Endothelial cell of umbilical vein (primary cell): ENCODE measurements at regions not wholly inside any gene's neighbourhood (a gene's known extent, or its start where the extent isn't known, plus 50 kb on each side); places are given as distances from the start of the nearest gene placed in this dataset.

Experiments
- BruUV-seq: library from RNA; stranded (reverse); fragments of 400-500 nt; replicated peaks from 2 replicates; lab custom pipeline; 2021; lab: Mats Ljungman, UMichigan
- CTCF ChIA-PET: fragments of 300-600, 350-600 bp; sonication (Branson Sonifier 250); formaldehyde crosslinking; loops from one replicate; lab custom pipeline; 2021; ENCODE audit warnings: antibody characterized with exemption, inconsistent platforms; lab: Charles Lee
- POLR2A ChIA-PET: fragments of 300-600, 350-600 bp; sonication (Branson Sonifier 250); formaldehyde crosslinking; loops from one replicate; lab custom pipeline; 2021; ENCODE audit warnings: antibody characterized with exemption, inconsistent platforms; lab: Charles Lee
- DNase-seq: peaks from one replicate; pipeline ENCODE4 v3.0.0-alpha.2; 2011; ENCODE audit warnings: low read depth, low spot score
- FAIRE-seq: peaks from 2 replicates; lab custom pipeline; 2011; peaks lifted over from hg19 to GRCh38; lab: Jason Lieb, UNC
- H2AFZ ChIP-seq: 2 replicates; pipeline ENCODE4 v1.6.0; 2012; ENCODE audit warnings: low read depth, low read length, control low read depth, inconsistent platforms
- H3K27ac ChIP-seq: 2 replicates; pipeline ENCODE4 v1.5.1; 2011; ENCODE audit warnings: low read depth, mild to moderate bottlenecking, control low read depth, low read length, moderate library complexity; ENCODE audit not compliant: insufficient read depth
- H3K27me3 ChIP-seq, 2 experiments: 2 replicates each; pipeline versions ENCODE4 v1.6.0 to v1.6.1; 2011; ENCODE audit warnings: low read length in 2 of 2, mixed read lengths in 1 of 2; ENCODE audit not compliant: control insufficient read depth in 2 of 2, insufficient read depth in 2 of 2
- H3K36me3 ChIP-seq, 2 experiments: 2 replicates in 1 of 2; 3 replicates in 1 of 2; pipeline ENCODE4 v1.5.1; 2011; ENCODE audit warnings: low read length in 2 of 2, mild to moderate bottlenecking in 1 of 2, moderate library complexity in 1 of 2; ENCODE audit not compliant: control insufficient read depth in 2 of 2, insufficient read depth in 2 of 2; ENCODE audit errors: extremely low read depth in 1 of 2
- H3K4me1 ChIP-seq: 3 replicates; pipeline ENCODE4 v1.5.1; 2011; ENCODE audit warnings: mild to moderate bottlenecking, low read length; ENCODE audit not compliant: control insufficient read depth, insufficient read depth; ENCODE audit errors: extremely low read depth
- H3K4me2 ChIP-seq: 2 replicates; pipeline ENCODE4 v1.6.1; 2011; ENCODE audit warnings: low read length, control low read depth, mixed read lengths; ENCODE audit not compliant: insufficient read depth
- H3K4me3 ChIP-seq, 3 experiments: fragments of 200-600 bp in 1 of 3; sonication (generic), shearing (Covaris generic) in 1 of 3; replicated peaks in 1 of 3; 2 replicates each; pipeline ENCODE4 v1.5.1; 2011 to 2016; ENCODE audit warnings: control low read depth in 3 of 3, low read length in 3 of 3, mild to moderate bottlenecking in 2 of 3, inconsistent platforms in 1 of 3, low read depth in 1 of 3, moderate library complexity in 1 of 3; ENCODE audit not compliant: insufficient read depth in 1 of 3
- H3K79me2 ChIP-seq: 2 replicates; pipeline ENCODE4 v1.6.0; 2012; ENCODE audit warnings: low read length, inconsistent platforms; ENCODE audit not compliant: control insufficient read depth, insufficient read depth
- H3K9ac ChIP-seq: replicated peaks from 2 replicates; pipeline ENCODE3; 2011; ENCODE audit warnings: low read length, control low read depth; ENCODE audit not compliant: insufficient read depth; ENCODE audit errors: extremely low read depth
- H3K9me1 ChIP-seq: replicated peaks from 3 replicates; pipeline ENCODE4 v1.6.0; 2011; ENCODE audit warnings: mild to moderate bottlenecking, low read length; ENCODE audit not compliant: control insufficient read depth, insufficient read depth; ENCODE audit errors: extremely low read depth
- H3K9me3 ChIP-seq: replicated peaks from 2 replicates; pipeline ENCODE4 v1.5.1; 2012; ENCODE audit warnings: low read length, inconsistent platforms; ENCODE audit not compliant: control insufficient read depth, insufficient read depth
- H4K20me1 ChIP-seq: replicated peaks from 2 replicates; pipeline ENCODE3; 2011; ENCODE audit warnings: mild to moderate bottlenecking, low read length; ENCODE audit not compliant: control insufficient read depth, insufficient read depth; ENCODE audit errors: extremely low read depth
- EZH2 ChIP-seq: IDR thresholded peaks from 2 replicates; pipeline ENCODE4 v1.6.1; 2012; ENCODE audit warnings: borderline replicate concordance, low read depth, mild to moderate bottlenecking, moderate library complexity, low read length, inconsistent platforms; ENCODE audit not compliant: severe bottlenecking
- FOS ChIP-seq: IDR thresholded peaks from 2 replicates; pipeline ENCODE4 v1.6.1; 2011; ENCODE audit warnings: mild to moderate bottlenecking, low read length, moderate library complexity, borderline replicate concordance; ENCODE audit not compliant: insufficient read depth
- GATA2 ChIP-seq: IDR thresholded peaks from 2 replicates; pipeline ENCODE4 v1.7.0; 2011; ENCODE audit warnings: low read depth, mild to moderate bottlenecking, moderate library complexity, mixed read lengths, low read length; ENCODE audit not compliant: insufficient read length, insufficient read depth
- JUN ChIP-seq: IDR thresholded peaks from 2 replicates; pipeline ENCODE4 v1.6.1; 2011; ENCODE audit warnings: borderline replicate concordance, low read depth; ENCODE audit not compliant: insufficient read length, insufficient read depth
- MYC ChIP-seq: IDR thresholded peaks from one replicate; pipeline ENCODE4 v1.6.1; 2011; ENCODE audit warnings: mild to moderate bottlenecking, low read depth, low read length
- POLR2A ChIP-seq: IDR thresholded peaks from 2 replicates; pipeline ENCODE4 v1.6.1; 2012; ENCODE audit warnings: low read depth, mild to moderate bottlenecking, control low read depth, low read length
- POLR2AphosphoS5 ChIP-seq: IDR thresholded peaks from 2 replicates; pipeline ENCODE4 v1.6.1; 2012; ENCODE audit warnings: low read depth, mild to moderate bottlenecking, control low read depth, low read length, moderate library complexity; ENCODE audit not compliant: insufficient read depth
- dilution Hi-C: fragments of 300-500 bp; cut with MboI; formaldehyde crosslinking; loops from one replicate; pipeline ENCODE4 v1.15.0; 2019; ENCODE audit warnings: low sequenced_read_pairs; ENCODE audit not compliant: extremely low pct_ligation_motif_present
- intact Hi-C: fragments of 100-400 bp; cut with micrococcal nuclease; formaldehyde crosslinking; loops from one replicate; pipeline ENCODE4 v1.10.0; 2022
- TF ChIP-seq, protein P1 (sequence below): IDR thresholded peaks from 2 replicates; pipeline ENCODE4 v1.6.1; 2011; ENCODE audit not compliant: insufficient read depth, insufficient read length
- TF ChIP-seq, protein P2 (sequence below), 2 donors: IDR thresholded peaks; 1 replicate in 1 of 2; 2 replicates in 1 of 2; pipeline ENCODE4 v1.5.1; 2011; ENCODE audit warnings: low read length in 2 of 2, mild to moderate bottlenecking in 2 of 2, moderate library complexity in 2 of 2, control low read depth in 1 of 2, inconsistent platforms in 1 of 2, low read depth in 1 of 2; ENCODE audit not compliant: insufficient read depth in 1 of 2; ENCODE audit errors: extremely low read depth in 1 of 2

DNA sequence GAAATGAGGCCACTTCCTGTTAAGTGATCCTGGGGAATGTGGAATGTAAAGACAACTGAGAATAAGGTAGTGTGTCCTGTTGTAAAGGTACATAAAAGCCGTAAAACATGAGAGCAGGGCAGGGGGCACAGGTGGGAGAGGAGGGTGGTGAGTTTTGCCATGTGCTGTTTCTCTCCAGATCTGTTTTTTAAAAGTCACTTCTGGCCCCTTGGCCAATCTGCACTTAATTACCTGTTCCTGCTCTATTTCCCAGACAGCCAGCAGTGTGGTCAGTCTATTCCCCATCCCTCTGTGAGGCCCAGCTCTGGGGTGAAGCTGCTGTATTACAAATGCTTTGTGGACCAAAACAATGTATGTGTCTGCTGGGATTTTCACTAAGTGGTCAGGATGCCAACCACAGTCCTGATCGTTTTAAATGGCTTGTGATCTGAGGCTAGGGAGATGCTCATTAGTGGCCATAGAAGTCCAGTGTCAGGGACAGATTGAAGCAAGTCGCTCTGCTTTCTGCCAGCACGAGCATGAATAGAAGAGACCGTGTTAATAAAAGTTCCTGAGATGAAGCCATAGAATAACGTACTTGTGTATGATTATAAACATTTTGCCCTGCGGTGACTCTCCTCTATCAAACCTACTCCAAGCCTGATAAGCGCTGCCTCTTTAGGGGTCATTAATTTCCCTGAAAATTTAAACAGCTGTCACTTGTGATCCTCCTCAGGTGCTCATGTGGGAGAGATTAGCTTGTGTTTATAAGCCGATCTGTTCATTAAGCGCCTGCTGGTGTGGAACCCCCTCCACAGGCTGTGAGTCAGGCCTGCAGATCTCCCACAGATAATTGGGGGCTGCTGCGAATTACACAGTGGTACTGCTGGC lies 111.8 kb upstream of the CENPW start:
- Histone ChIP-seq H3K4me3 (no peak overlapping the region), H3K9me1 (no peaks in the 10 kb centered on the region), H3K79me2 (no peaks in the 10 kb centered on the region), H3K27ac (no peak overlapping the region), H3K4me2 (no peak overlapping the region), H3K9me3 (no peaks in the 10 kb centered on the region), H3K27me3 (no peaks in the 10 kb centered on the region), H2AFZ (no peak overlapping the region), H3K9ac (no peak overlapping the region), H4K20me1 (no peaks in the 10 kb centered on the region), H3K4me1 (no peaks in the 10 kb centered on the region), H3K36me3 (no peaks in the 10 kb centered on the region)
- FAIRE-seq (no peak), DNase-seq (no peak)
- intact Hi-C loops: no loop called here
- ChIA-PET POLR2A (no interaction called here), CTCF (no interaction called here)
- BruUV-seq: no TSS peak
- dilution Hi-C loops: no loop called here
- TF ChIP-seq FOS (no peak), EZH2 (no peak), GATA2 (no peak), MYC (no peak), JUN (no peak), POLR2A (no peak), POLR2AphosphoS5 (no peak)
- TF ChIP-seq, protein P1, sequence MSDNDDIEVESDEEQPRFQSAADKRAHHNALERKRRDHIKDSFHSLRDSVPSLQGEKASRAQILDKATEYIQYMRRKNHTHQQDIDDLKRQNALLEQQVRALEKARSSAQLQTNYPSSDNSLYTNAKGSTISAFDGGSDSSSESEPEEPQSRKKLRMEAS: no peak
- TF ChIP-seq, protein P2, sequence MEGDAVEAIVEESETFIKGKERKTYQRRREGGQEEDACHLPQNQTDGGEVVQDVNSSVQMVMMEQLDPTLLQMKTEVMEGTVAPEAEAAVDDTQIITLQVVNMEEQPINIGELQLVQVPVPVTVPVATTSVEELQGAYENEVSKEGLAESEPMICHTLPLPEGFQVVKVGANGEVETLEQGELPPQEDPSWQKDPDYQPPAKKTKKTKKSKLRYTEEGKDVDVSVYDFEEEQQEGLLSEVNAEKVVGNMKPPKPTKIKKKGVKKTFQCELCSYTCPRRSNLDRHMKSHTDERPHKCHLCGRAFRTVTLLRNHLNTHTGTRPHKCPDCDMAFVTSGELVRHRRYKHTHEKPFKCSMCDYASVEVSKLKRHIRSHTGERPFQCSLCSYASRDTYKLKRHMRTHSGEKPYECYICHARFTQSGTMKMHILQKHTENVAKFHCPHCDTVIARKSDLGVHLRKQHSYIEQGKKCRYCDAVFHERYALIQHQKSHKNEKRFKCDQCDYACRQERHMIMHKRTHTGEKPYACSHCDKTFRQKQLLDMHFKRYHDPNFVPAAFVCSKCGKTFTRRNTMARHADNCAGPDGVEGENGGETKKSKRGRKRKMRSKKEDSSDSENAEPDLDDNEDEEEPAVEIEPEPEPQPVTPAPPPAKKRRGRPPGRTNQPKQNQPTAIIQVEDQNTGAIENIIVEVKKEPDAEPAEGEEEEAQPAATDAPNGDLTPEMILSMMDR (IDR thresholded peaks at IDR 0.05; ENCODE audit: extremely low read depth in 1 of 2, insufficient read depth in 1 of 2, low read depth in 1 of 2, low read length in 2 of 2): no peak
